Right hindlimb (tissue), 1 donor: ENCODE measurements at regions not wholly inside any gene's neighbourhood (a gene's known extent, or its start where the extent isn't known, plus 50 kb on each side); places are given as distances from the start of the nearest gene placed in this dataset.
"Not testable (repeated sequence)": the region's sequence is repeated elsewhere in the genome, so short reads cannot be mapped to it uniquely, and the experiment has no call there.

Source experiments
- DNase-seq: peaks from one replicate; pipeline ENCODE4 v3.0.0-alpha.2; 2018

GRCh38 chr22:47624252-47625012 lies 862.0 kb downstream of the TBC1D22A start:
- DNase-seq = no peak

- no peak for DNase-seq
Measured at GRCh38 chr22:47623763-47624148, 861.3 kb downstream of the TBC1D22A start.

- DNase-seq = no peak
Measured at GRCh38 chr22:47623066-47623762, 860.8 kb downstream of the TBC1D22A start.

- no peak for DNase-seq
Measured at GRCh38 chr22:47622541-47622940, 860.1 kb downstream of the TBC1D22A start.

- DNase-seq = no peak
Measured at GRCh38 chr22:47621253-47621652, 858.8 kb downstream of the TBC1D22A start.

GRCh38 chr22:47620391-47620790 lies 857.9 kb downstream of the TBC1D22A start:
- no peak for DNase-seq

- no peak for DNase-seq
Measured at GRCh38 chr22:47619631-47620030, 857.2 kb downstream of the TBC1D22A start.

GRCh38 chr22:47618180-47619010 lies 855.9 kb downstream of the TBC1D22A start:
- no peak for DNase-seq

- DNase-seq = no peak
Measured at GRCh38 chr22:47617186-47617585, 854.7 kb downstream of the TBC1D22A start.

- no peak for DNase-seq
Measured at GRCh38 chr22:47616396-47617020, 854.1 kb downstream of the TBC1D22A start.

GRCh38 chr22:47615051-47615450 lies 852.6 kb downstream of the TBC1D22A start:
- no peak for DNase-seq

GRCh38 chr22:47613606-47614350 lies 851.3 kb downstream of the TBC1D22A start:
- no peak for DNase-seq

GRCh38 chr22:47613181-47613580 lies 850.7 kb downstream of the TBC1D22A start:
- not testable (repeated sequence) for DNase-seq

GRCh38 chr22:47612311-47612910 lies 850.0 kb downstream of the TBC1D22A start:
- DNase-seq = no peak

- no peak for DNase-seq
Measured at GRCh38 chr22:47610764-47611163, 848.3 kb downstream of the TBC1D22A start.

- DNase-seq = no peak
Measured at GRCh38 chr22:47610281-47610680, 847.8 kb downstream of the TBC1D22A start.

GRCh38 chr22:47609653-47610052 lies 847.2 kb downstream of the TBC1D22A start:
- DNase-seq = no peak

GRCh38 chr22:47608421-47608820 lies 846.0 kb downstream of the TBC1D22A start:
- no peak for DNase-seq

- peak; percentile 1 for DNase-seq
Measured at GRCh38 chr22:47607486-47607885, 845.0 kb downstream of the TBC1D22A start.

- peak; percentile 5 for DNase-seq
Measured at GRCh38 chr22:47606426-47606825, 844.0 kb downstream of the TBC1D22A start.

GRCh38 chr22:47605886-47606285 lies 843.4 kb downstream of the TBC1D22A start:
- DNase-seq = peak; percentile 1

GRCh38 chr22:47605441-47605840 lies 843.0 kb downstream of the TBC1D22A start:
- DNase-seq = no peak
